Panc1 (cell line): ENCODE measurements at regions not wholly inside any gene's neighbourhood (a gene's known extent, or its start where the extent isn't known, plus 50 kb on each side); places are given as distances from the start of the nearest gene placed in this dataset.

Experiments
- ATAC-seq: fragments of 200-7000 bp; cut with Tn5 transposase; 2 replicates; pipeline ENCODE4 v1.9.1; 2020; ENCODE audit warnings: mild to moderate bottlenecking, moderate library complexity
- BruUV-seq: library from RNA; stranded (reverse); fragments of 400-500 nt; replicated peaks from 2 replicates; lab custom pipeline; 2021; lab: Mats Ljungman, UMichigan
- CTCF ChIA-PET: fragments of 300-600 bp; sonication (Branson Sonifier 250); formaldehyde crosslinking; loops from one replicate; lab custom pipeline; 2022; ENCODE audit warnings: antibody characterized with exemption; lab: Charles Lee
- POLR2A ChIA-PET: fragments of 300-600 bp; sonication (Branson Sonifier 250); formaldehyde crosslinking; loops from one replicate; lab custom pipeline; 2022; ENCODE audit warnings: antibody characterized with exemption; lab: Charles Lee
- DNase-seq: peaks from one replicate; pipeline ENCODE4 v3.0.0-alpha.2; 2010; ENCODE audit warnings: low read depth, low spot score
- H3K27ac ChIP-seq: 2 replicates; pipeline ENCODE4 v1.5.1; 2011; ENCODE audit warnings: mild to moderate bottlenecking, low read length, inconsistent platforms
- H3K27me3 ChIP-seq: fragments of 200-500 bp; sonication (Bioruptor generic); 2 replicates; pipeline ENCODE4 v1.6.0; 2014; ENCODE audit warnings: low read length, inconsistent platforms; ENCODE audit not compliant: control insufficient read depth, insufficient read depth
- H3K36me3 ChIP-seq: fragments of 200-500 bp; sonication (Bioruptor generic); 2 replicates; pipeline ENCODE4 v1.5.1; 2014; ENCODE audit warnings: inconsistent platforms, mild to moderate bottlenecking, low read length, moderate library complexity; ENCODE audit not compliant: control insufficient read depth, insufficient read depth
- H3K4me1 ChIP-seq: 2 replicates; pipeline ENCODE4 v1.5.1; 2011; ENCODE audit warnings: inconsistent platforms, mild to moderate bottlenecking, low read length, moderate library complexity; ENCODE audit not compliant: control insufficient read depth, insufficient read depth
- H3K4me3 ChIP-seq, 2 experiments: 2 replicates each; pipeline ENCODE4 v1.5.1; 2011 to 2012; ENCODE audit warnings: low read depth in 2 of 2, low read length in 2 of 2, mild to moderate bottlenecking in 2 of 2, inconsistent platforms in 1 of 2, moderate library complexity in 1 of 2
- H3K9me3 ChIP-seq: fragments of 200-500 bp; sonication (Bioruptor generic); 2 replicates; pipeline ENCODE4 v1.5.1; 2014; ENCODE audit warnings: low read depth, mild to moderate bottlenecking, inconsistent platforms, low read length, moderate library complexity; ENCODE audit not compliant: control insufficient read depth, insufficient read depth
- CTCF ChIP-seq: fragments of 450-650 bp; IDR thresholded peaks from 2 replicates; pipeline ENCODE4 v1.5.1; 2017; ENCODE audit warnings: mild to moderate bottlenecking
- POLR2AphosphoS5 ChIP-seq: IDR thresholded peaks from 2 replicates; pipeline ENCODE4 v1.6.1; 2012; ENCODE audit warnings: mild to moderate bottlenecking, low read depth, low read length, moderate library complexity
- REST ChIP-seq, 2 experiments: IDR thresholded peaks; 2 replicates each; pipeline ENCODE4 v1.6.1; 2011 to 2012; ENCODE audit warnings: low read depth in 2 of 2, control low read depth in 1 of 2, low read length in 1 of 2, mild to moderate bottlenecking in 1 of 2, moderate library complexity in 1 of 2; ENCODE audit not compliant: insufficient read depth in 1 of 2
- SIN3A ChIP-seq: IDR thresholded peaks from 2 replicates; pipeline ENCODE4 v1.6.1; 2012; ENCODE audit warnings: low read depth, mild to moderate bottlenecking, low read length, moderate library complexity, borderline replicate concordance; ENCODE audit not compliant: insufficient read depth
- TCF7L2 ChIP-seq: IDR thresholded peaks from 2 replicates; pipeline ENCODE4 v1.6.1; 2011; ENCODE audit warnings: mild to moderate bottlenecking, low read depth, low read length, inconsistent platforms
- in situ Hi-C: cut with HindIII; loops from 2 replicates; pipeline ENCODE4 v1.10.0; 2016; ENCODE audit warnings: low sequenced_read_pairs, low pct_unique_long_range_greater_than_20kb
- intact Hi-C: fragments of 100-400 bp; cut with micrococcal nuclease; formaldehyde crosslinking; loops from one replicate; pipeline ENCODE4 v1.10.0; 2022; ENCODE audit not compliant: unreplicated experiment

GRCh38 chr15:93860701-93861100 is 370.7 kb upstream of the MCTP2 start:
- ChIA-PET POLR2A (no interaction called here), CTCF (no interaction called here)
- Histone ChIP-seq H3K4me3 (no peak overlapping the region), H3K27ac (no peak overlapping the region), H3K9me3 (no peaks in the 10 kb centered on the region), H3K27me3 (no peaks in the 10 kb centered on the region), H3K36me3 (no peaks in the 10 kb centered on the region), H3K4me1 (no peaks in the 10 kb centered on the region)
- in situ Hi-C loops: no loop called here
- TF ChIP-seq SIN3A: no peak
- no TSS peak for BruUV-seq
- DNase-seq (no peak), ATAC-seq (no peak)
- intact Hi-C loops: no loop called here

- no peaks in the 10 kb centered on the region for H3K36me3 ChIP-seq
- H3K4me3 ChIP-seq: no peak overlapping the region
- no peaks in the 10 kb centered on the region for H3K4me1 ChIP-seq
- ATAC-seq: no peak
- ChIA-PET CTCF (no interaction called here), POLR2A (no interaction called here)
- TF ChIP-seq POLR2AphosphoS5 (no peak), TCF7L2 (no peak), REST (IDR thresholded peaks at IDR 0.05; ENCODE audit: insufficient read depth in 1 of 2, low read depth in 2 of 2, low read length in 1 of 2) (no peak), SIN3A (no peak), CTCF (no peak)
- no peaks in the 10 kb centered on the region for H3K27me3 ChIP-seq
- no TSS peak for BruUV-seq
- intact Hi-C loops (no loop called here), in situ Hi-C loops (no loop called here)
- H3K9me3 ChIP-seq: no peaks in the 10 kb centered on the region
- no peak for DNase-seq
- no peak overlapping the region for H3K27ac ChIP-seq
These were observed 372.2 kb upstream of the MCTP2 start for GRCh38 chr15:93859176-93859575.

- no TSS peak for BruUV-seq
- no peaks in the 10 kb centered on the region for H3K27me3 ChIP-seq
- ATAC-seq (no peak), DNase-seq (no peak)
- H3K9me3 ChIP-seq: no peaks in the 10 kb centered on the region
- H3K4me3 ChIP-seq: no peak overlapping the region
- no peak overlapping the region for H3K27ac ChIP-seq
- H3K4me1 ChIP-seq: no peaks in the 10 kb centered on the region
- no peaks in the 10 kb centered on the region for H3K36me3 ChIP-seq
- intact Hi-C loops (no loop called here), in situ Hi-C loops (no loop called here)
- ChIA-PET POLR2A (no interaction called here), CTCF (no interaction called here)
- TF ChIP-seq SIN3A (no peak), CTCF (no peak), POLR2AphosphoS5 (no peak), TCF7L2 (no peak), REST (IDR thresholded peaks at IDR 0.05; ENCODE audit: insufficient read depth in 1 of 2, low read depth in 2 of 2, low read length in 1 of 2) (no peak)
These were observed 376.1 kb upstream of the MCTP2 start for GRCh38 chr15:93855181-93855826.
